ENCODE measurements at regions not wholly inside any gene's neighbourhood (a gene's known extent, or its start where the extent isn't known, plus 50 kb on each side); places are given as distances from the start of the nearest gene placed in this dataset.
A peak's percentile ranks its signal among the peaks of the same experiment; 100 is the strongest.
"Not testable (repeated sequence)": the region's sequence is repeated elsewhere in the genome, so short reads cannot be mapped to it uniquely, and the experiment has no call there.

DNA sequence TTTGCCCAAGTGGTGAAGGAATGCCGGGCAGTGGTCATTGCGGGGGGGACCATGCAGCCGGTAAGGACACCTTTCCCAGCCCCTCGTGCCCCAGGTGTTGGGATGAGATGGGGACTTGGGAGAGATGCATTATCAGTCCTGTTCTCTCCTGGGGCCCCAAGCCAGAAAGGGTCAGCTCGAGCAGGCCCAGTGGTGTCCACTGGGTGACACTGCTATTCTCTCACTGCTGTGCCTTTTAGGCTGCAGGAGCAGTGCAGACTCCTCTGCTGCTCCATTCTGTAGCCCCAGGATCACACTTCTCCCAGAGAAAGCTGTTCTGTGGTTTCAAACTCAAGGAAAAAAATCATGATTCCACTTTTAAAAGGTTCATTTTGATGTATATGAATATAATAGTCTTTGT, 99.1 kb upstream of the PZP start:
- DNase-seq (ENCODE audit: low spot score): not testable (repeated sequence)

DNA sequence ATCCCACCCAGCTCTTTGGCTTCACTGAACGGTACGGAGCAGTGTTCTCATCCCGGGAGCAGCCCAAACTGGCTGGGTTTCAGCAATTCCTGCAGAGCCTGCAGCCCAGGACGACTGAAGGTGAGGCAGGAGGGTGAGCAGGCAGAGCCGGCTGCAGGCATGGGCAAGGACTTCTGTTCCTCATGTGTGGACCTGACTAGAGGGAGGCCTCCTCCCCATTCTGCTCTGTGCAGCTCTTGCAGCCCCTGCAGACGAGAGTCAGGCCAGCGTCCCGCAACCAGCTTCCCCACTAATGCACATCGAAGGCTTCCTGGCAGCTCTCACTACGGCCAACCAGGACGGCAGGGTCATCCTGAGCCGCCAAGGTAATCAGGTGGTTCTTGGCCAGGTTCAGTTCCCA, 97.8 kb upstream of the PZP start:
- DNase-seq (ENCODE audit: low spot score): not testable (repeated sequence)

- DNase-seq (ENCODE audit: low spot score): peak; percentile 17
Measured at GRCh38 chr12:9304540-9304939, 96.3 kb upstream of the PZP start.

DNA sequence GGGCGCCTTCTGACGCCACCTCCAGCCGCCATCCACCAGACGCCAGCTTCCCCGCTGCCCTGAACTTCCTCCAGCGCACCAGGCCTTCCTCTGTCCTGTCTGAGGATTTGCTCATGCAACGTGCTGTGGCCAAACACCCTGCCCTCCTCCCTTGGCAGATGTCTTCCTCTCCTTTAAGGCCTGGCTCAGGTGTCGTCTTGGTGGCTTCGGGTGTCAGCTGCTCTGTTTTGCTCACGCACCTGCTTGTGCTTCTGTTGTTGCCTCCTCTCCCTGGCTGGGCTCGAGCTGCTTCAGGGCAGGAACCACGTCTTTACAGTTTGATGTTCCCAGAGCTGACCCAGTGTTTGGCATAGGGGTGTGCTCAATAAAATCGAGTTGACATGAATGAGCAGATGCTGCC, 87.7 kb upstream of the PZP start:
- DNase-seq (ENCODE audit: low spot score): not testable (repeated sequence)

- not testable (repeated sequence) for DNase-seq (ENCODE audit: low spot score)
Measured at GRCh38 chr12:9294072-9294620, 86.0 kb upstream of the PZP start.

DNA sequence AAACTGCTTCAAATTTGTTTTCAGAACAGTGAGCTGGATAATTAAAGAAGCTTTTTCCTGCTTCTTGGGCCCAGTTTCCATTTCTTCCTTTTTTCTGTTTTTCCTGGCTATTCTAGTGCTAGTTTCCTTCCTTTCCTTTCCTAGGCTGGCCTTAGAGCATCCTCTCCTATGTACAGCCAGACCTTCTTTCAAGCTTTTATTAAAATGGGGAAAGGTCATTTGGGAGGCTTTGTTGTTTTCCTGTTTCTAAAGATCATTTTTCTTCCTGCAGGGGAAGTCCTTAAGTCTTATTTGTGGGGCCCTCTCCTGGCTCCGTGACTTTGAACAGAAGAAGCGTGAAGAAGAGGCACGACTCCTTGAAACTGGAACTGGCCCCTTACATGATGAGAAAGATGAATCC, 85.2 kb upstream of the PZP start:
- DNase-seq (ENCODE audit: low spot score): not testable (repeated sequence)

- DNase-seq (ENCODE audit: low spot score): not testable (repeated sequence)
Measured at GRCh38 chr12:9289984-9290383, 81.8 kb upstream of the PZP start.

- not testable (repeated sequence) for DNase-seq (ENCODE audit: low spot score)
Measured at GRCh38 chr12:9284724-9285123, 76.5 kb upstream of the PZP start.

GRCh38 chr12:9284197-9284596, 76.0 kb upstream of the PZP start:
- DNase-seq (ENCODE audit: low spot score): peak; percentile 55

GRCh38 chr12:9283346-9284095, 75.3 kb upstream of the PZP start:
- peak; percentile 97 for DNase-seq (ENCODE audit: low spot score)

DNA sequence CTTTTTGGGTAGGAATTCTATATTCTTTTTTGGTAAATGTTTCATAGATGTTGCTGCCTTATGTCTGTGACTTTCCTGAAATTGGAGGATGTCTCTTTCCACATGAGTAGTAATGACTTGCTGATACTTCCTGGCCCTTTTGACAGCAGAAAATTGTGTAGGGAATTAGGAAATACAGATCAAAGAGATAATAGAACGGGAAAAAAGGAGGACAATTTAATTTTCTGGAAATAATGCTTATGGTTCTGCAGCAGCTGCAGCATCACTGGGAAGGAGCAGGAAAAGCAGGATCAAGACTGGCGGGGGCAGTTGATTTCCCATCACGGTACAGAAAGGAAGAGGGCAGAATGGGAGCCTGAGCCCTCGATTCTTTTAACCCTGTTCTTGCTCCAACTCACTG, 68.8 kb upstream of the PZP start:
- no peak for DNase-seq (ENCODE audit: low spot score)

- no peak for DNase-seq (ENCODE audit: low spot score)
Measured at GRCh38 chr12:9273276-9273675, 65.1 kb upstream of the PZP start.

DNA sequence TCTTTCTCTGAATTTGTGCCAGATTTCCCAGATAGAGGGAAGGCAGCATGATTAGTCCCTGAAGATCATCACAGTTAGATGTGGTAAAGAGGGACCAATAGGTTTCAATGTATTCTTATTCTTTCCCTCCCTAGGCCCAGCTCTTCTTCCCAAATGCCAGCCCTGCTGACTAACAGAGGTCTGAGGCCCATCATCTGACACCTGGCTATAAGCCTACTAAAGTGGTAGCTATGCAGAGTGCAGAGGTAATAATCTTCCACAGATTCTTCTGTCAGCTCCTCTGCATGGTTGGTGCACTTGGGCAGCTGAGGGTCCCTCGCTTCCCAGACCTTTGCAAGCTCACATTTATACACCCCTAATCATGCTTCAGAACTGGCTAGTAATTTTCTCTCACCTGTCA, 63.7 kb upstream of the PZP start:
- DNase-seq (ENCODE audit: low spot score): no peak

- DNase-seq (ENCODE audit: low spot score): no peak
Measured at GRCh38 chr12:9264546-9264945, 56.4 kb upstream of the PZP start.

- no peak for DNase-seq (ENCODE audit: low spot score)
Measured at GRCh38 chr12:9260931-9261330, 52.7 kb upstream of the PZP start.

DNA sequence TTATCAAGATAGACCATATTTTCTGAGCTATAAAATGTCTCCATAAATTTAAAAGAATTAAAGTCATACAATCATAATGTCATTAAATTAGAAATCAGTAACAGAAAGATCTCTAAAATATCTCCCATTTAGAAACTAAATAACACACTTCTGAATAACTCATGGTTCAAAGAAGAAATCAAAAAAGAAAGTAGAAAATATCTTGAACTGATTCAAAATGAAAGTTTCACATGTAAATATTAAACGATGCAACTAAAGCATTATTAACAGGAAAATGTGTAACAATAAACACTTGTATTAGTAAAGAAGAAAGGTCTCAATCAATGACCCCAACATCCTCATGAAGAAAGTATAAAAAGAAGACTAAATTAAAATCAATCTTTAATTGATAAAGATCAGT, 50.5 kb upstream of the PZP start:
- DNase-seq (ENCODE audit: low spot score): no peak
